SH-SY5Y (cell line): ENCODE measurements at regions not wholly inside any gene's neighbourhood (a gene's known extent, or its start where the extent isn't known, plus 50 kb on each side); places are given as distances from the start of the nearest gene placed in this dataset.

Source experiments
- GATA2 ChIP-seq: IDR thresholded peaks from 2 replicates; pipeline ENCODE4 v1.6.1; 2011; ENCODE audit warnings: mild to moderate bottlenecking, low read depth, low read length
- GATA3 ChIP-seq: IDR thresholded peaks from 2 replicates; pipeline ENCODE4 v1.6.1; 2011; ENCODE audit warnings: low read depth, mild to moderate bottlenecking, low read length, moderate library complexity

GRCh38 chr2:129893244-129893643, 86.2 kb upstream of the RAB6C start:
- TF ChIP-seq GATA3 (no peak), GATA2 (no peak)
